ENCODE measurements at regions not wholly inside any gene's neighbourhood (a gene's known extent, or its start where the extent isn't known, plus 50 kb on each side); places are given as distances from the start of the nearest gene placed in this dataset.

DNA sequence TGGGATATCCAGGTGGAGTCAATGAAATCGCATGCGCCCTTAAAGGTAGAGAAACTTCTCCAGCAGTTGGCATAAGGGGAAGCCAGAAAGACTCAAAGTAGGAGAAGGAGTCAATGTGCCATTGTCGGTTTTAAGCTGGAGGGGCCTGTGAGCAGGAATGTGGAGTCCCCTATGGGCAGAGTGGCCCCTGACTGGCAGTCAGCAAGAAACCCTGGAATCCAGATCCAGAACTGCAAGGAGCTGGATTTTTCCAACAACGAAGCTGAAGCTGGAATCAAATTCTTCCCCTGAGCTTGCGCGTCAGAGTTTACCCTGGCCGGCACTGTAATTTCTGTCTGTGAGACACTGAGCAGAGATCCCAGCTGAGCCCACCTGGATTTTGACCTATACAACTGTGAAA lies 315.0 kb downstream of the DHX35 start:
- no peak for DNase-seq

GRCh38 chr20:39270837-39271604 lies 308.9 kb downstream of the DHX35 start:
- no peak for DNase-seq

DNA sequence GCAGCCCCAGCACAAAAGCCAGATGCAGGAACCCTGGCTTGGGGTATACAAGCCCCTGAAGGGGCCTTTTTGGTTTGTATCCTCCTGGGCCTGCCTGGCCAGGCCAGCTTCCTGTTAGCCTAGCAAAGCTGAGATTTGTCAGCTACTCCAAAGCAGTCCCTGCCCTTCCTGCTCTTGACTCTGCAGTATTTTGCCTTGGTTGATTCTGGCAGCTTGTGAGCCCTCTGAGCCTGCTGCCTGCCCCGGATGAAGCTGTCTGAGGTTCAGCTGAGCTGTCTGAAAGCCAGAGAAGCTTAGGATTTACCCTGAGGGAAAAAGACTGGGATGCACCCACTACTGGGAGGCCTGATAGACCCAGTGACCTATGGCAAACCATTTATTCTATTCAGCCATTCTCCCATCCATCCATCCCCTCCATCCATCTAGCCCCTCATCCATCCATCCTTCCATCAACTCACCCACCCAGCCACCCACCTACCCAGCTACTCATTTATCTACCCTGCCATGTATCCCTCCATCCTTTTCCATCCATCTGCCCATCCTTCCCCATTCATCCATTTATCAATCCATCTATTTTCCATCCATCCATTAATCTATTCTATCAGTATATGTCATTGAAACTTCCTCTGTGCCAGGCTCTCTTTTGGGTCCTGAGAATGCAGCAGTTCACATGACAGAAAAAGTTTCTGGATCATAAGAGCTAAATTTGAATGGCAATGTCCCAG lies 307.5 kb downstream of the DHX35 start:
- no peak for DNase-seq

DNA sequence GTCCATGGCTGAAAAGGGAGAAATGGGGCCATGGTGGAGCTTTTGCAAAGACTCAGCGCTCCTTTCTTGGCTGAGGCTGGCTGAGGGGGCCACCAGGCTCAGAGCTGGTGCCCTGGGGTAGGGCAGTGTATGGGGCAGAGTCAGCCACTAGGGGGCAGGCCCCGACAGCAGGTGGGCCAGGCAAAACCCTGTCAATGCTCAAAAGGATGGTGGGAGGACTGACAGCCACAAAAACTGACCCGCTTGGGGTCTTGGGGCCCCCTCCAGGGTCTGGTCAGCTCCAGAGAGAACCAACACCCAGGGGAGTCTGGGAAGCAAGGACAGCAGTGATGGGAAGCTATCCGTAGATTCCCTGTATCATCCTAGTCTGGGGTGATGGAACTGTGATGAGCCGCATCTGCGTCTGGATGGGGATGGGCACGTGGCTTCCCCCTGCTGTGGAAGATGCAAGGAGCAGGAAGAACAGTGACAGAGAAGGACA lies 306.9 kb downstream of the DHX35 start:
- DNase-seq, result no peak

DNA sequence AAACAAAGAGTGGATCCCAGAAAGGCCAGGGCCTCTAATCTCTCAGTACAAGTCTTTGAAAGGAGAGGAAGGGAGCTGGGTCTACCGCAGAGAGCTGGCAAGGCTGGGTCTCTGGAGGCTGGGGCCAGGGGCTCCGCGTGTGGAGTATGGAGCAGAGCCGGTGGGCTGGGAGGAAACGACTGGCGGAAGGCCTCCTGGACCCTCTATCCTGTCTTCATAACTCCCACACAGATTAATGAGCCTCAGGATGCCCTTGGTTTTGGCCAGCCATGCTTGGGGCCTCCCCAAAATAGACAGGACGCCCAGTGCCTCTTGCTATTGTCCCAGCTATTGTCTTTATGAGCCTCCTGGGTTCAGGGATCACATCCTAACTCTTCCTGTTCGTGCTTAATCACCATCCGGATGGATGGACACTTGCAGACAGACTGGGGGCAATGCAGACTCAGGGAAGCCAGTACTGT lies 306.4 kb downstream of the DHX35 start:
- no peak for DNase-seq

- no peak for DNase-seq
These were observed 304.8 kb downstream of the DHX35 start for GRCh38 chr20:39266989-39267388.

DNA sequence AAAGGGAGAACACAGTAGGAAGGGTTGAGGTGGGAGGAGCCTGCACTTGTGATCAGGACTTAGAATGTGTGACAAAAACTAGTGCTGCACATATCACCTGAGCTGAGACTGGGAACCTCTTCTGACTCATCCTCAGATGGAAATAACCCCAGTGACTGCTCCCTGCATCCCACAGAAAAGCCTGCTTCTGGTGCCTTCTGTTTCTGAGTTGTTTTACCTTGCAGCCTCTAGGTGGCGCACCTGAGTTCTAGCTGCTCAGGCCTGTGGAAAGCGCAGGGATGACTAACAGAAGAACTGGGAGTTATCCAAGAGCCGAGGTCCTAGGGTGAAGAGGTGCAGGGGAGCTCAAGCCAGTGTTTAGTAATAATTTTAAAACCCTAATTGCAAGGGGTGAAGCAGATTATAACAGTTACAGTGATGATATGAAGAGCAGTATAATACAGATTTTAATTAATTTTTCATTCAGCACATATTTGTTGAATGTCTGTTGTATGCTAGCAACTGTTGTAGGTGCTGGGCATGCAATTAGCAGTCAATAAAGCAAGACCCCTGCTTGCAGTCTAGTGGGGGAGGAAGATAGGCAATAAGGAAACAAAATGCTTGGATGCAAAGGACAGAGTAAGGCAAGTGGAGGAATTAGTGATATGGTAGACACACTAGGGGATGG lies 302.5 kb downstream of the DHX35 start:
- no peak for DNase-seq

DNA sequence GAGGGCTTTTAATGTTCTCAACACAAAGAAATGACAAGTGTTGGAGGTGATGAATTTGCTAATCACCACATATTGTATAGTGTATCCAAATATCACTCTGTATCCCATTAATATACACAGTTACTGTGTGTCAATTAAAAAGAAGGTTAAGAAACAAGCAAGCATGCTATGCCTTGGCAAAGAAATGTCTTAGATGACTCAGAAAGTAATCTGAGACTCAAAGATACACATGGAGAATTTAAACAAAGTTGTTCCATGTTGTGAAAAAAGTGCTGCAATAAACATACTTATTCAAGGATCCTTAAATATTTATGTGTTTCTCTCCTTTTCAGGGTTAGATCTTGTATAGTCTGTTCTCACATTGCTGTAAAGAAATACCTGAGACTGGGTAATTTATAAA lies 300.9 kb downstream of the DHX35 start:
- no peak for DNase-seq

- DNase-seq, result no peak
These were observed 297.7 kb downstream of the DHX35 start for GRCh38 chr20:39259808-39260207.

DNA sequence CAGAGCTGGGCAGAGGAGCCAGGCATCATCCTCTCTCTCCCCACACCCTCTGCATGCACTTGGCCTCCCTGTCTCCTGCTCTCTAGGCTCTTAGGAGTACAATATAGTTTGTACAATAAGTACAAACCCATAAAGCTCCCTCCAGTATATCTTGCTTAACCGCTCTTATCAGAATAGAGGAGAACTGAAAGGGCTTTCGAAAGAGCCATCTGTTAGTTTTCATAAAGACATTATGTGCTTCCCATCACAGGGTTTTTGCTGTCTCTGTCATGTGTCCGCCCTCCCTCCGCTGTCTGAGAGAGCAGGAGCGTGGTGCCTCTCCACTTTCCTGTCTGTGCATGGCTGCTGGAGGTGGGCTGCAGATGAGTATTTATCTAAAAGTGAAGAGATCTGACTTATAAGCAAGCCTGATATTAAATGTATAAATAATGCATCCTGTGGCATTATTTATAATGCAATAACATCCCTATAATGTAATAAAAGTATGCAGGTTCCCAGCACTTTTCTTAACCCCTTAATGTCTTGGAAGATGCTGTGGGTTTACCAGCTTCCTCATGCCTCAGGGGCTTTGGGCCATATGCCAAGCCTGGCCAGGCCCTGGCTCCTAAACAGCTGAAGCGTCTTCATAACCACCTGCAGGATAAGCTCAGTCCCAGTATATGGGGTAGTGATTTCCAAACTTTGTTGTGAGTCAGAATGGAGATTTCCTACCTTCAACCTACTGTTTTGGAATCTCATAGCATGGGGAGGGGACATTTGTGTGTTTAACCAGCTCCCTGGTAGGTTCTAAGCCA lies 297.1 kb downstream of the DHX35 start:
- no peak for DNase-seq

DNA sequence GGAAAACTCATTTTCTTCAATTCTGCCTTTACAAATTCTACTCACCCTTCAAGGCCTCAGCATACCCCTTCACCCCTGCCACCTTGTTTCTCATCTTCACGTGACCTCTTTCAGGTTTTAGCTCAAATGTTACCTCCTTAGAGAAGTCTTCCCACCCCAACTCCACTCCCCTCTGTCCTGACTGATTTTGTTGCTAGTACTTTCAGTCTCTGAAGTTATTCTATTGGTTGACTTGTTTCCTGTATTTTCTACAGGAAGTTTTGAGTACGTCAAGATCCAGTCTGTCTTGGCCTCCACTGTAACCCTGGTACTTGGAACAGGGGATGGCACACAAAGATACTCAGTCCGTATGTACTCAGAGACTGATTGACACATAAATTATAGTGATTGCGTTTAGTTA lies 296.1 kb downstream of the DHX35 start:
- DNase-seq, result no peak

DNA sequence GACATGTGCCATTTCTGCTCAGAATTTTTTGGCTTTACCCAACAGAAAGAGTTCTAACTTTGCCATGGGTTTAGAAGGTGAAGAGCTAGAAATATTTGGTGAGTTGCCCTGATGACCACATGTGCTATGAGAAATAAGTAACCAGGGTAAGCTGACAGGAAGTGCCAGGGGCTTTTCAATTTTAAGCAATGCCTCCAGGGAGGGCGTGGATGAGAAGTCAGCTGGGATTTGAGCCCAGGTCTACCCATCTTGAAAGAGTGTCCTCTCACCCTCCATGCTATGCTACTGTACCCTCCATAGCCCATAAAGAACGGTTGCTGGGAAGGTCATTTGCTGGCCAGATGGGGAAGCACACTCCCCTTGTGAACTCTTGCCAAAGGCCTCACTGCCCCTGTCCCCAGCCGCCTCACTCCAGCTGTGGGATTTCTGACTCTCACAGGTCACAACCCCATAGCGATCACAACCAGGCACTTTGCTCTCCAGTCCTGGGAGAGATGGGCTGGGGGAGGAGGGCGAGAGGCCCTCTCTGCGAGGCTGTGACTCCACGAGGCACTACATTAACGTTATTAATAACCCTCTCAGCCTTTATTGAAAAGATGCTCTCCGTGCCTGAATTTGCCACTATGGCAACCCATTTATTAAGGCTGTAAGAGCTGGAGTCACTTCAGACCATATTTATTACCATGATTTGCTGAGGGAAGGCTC lies 291.1 kb downstream of the DHX35 start:
- no peak for DNase-seq

DNA sequence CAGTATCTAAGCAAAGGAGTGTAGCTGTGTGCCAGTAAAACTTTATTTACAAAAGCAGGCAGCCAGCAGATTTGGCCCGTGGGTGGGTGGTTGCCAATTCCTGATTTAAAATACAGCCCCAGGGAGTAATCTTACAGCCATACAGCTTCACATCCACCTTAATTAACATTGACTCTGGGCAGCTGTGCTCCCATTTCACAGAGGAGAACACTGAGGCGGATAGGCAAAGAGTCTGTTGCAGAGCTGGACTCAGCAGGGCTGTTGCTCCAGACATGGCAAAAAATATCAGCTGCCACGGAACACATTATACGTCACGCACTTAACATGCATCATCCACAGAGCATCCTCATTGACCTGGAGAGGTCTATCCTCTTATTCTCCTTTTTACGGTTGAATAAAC lies 289.9 kb downstream of the DHX35 start:
- DNase-seq, result no peak

- no peak for DNase-seq
These were observed 287.7 kb downstream of the DHX35 start for GRCh38 chr20:39249798-39250197.

DNA sequence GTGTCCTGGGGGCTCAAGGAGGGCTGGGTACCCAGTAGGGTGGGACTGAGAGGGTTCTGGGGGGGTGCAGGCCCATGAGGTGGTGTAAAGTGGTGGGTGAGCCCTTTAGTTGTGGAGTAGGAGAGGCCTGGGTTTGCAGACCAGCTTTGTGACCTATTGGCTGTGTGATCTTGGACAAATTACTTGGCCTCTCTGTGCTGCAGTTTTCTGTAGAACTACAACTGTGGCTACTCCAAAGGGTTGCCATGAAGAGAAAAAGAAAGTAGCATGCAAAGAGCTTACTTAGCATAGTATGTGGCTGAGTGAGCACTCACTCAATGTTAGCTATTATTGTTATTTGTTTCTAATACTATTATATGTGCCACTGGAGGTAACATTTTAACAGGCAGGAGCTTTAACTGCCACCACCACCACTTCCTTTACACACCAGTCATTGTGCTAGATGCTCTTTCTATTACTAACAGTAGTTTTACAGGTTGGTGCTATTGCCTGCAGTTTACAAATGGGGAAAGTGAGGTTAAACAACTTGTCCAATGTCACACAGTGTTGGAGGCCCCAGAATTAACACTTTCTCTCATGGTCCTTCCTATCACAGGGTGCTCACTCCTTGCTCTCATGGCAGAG lies 286.8 kb downstream of the DHX35 start:
- no peak for DNase-seq

GRCh38 chr20:39248171-39248861 lies 286.2 kb downstream of the DHX35 start:
- no peak for DNase-seq

GRCh38 chr20:39246436-39246835 lies 284.3 kb downstream of the DHX35 start:
- DNase-seq, result no peak

DNA sequence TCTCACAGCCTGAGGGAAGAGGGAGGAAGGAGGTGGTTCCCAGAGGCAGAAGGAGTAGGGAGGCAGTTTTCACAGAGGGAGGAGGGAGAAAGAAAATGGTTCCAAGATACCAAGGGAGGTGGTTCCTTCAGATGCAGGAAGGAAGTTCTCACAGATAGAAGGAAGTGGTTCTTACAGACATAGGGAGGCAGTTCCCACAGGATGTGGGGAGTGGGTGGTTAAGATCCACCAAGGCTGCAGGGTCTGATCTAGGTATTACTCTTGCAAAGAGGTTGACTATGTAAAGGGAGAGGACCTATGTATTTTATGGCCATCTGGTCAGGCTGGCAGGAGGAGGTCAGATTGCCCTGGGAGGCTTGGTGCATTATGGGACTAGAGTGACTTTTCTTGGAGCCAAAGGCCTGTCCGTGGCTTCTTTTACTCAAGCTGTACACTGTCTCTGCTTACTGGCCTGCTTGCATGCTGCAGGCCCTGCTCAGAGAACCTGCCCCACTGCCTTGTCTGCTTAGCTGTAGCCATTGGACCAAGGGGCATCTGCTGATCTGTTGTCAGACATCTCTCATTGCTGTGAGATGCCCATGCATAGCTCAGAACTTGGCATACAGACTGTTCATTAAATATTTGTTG lies 283.7 kb downstream of the DHX35 start:
- no peak for DNase-seq

DNA sequence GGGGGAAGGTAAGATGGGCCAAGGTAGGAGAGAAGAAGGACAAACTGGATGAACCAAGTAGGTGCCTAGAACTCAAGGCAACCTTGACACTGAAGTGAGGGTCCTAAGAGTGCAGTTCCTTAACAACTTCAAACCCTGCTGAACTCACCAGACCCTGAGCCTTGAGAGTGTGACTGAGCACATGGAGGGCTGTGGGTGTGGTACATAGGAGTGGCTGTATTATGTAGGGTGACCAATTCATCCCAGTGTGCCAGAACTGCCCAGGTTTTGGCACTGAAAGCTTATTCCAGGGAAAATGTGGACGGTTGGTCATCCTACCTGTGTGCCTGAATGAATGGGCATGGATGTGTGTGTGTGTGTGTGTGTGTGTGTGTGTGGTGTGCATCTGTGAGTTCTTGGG lies 281.8 kb downstream of the DHX35 start:
- DNase-seq, result no peak

DNA sequence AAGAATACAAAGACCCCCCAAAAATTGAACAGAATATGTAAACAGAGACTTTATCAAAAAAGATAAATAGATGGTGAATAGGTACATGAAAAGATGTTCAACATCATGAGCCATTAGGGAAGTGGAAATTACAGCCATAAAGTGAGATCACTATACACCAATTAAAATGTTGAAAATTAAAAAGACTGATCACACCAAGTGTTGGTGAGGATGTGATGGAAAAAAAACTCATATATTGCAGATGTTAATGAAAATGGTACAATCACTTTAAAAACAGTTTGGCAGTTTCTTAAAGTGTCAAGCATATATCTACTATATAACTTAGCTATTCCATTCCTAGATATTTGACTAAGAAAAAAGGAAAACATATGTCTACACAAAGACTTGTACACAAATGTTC lies 280.5 kb downstream of the DHX35 start:
- DNase-seq, result no peak

Measured in NCI-H510A (cell line).